SJSA1 (cell line): ENCODE measurements at regions not wholly inside any gene's neighbourhood (a gene's known extent, or its start where the extent isn't known, plus 50 kb on each side); places are given as distances from the start of the nearest gene placed in this dataset.

Source experiments
- DNase-seq, 2 experiments: peaks; one replicate each; pipeline ENCODE4 v3.0.0-alpha.2; 2015 to 2020; ENCODE audit warnings: low spot score in 2 of 2, low read depth in 1 of 2
- H3K27ac ChIP-seq: fragments of 250-450 bp; sonication (Bioruptor Pico); 2 replicates; pipeline ENCODE4 v1.5.1; 2020; ENCODE audit warnings: mild to moderate bottlenecking, moderate library complexity
- H3K27me3 ChIP-seq: fragments of 250-450 bp; sonication (Bioruptor Pico); replicated peaks from 2 replicates; pipeline ENCODE4 v1.5.1; 2020; ENCODE audit warnings: mild to moderate bottlenecking, moderate library complexity
- H3K36me3 ChIP-seq: fragments of 250-450 bp; sonication (Bioruptor Pico); 2 replicates; pipeline ENCODE4 v1.5.1; 2020; ENCODE audit warnings: mild to moderate bottlenecking
- H3K4me1 ChIP-seq: fragments of 250-450 bp; sonication (Bioruptor Pico); replicated peaks from 2 replicates; pipeline ENCODE4 v1.6.1; 2021; ENCODE audit warnings: mild to moderate bottlenecking
- H3K4me3 ChIP-seq: fragments of 250-450 bp; sonication (Bioruptor Pico); 2 replicates; pipeline ENCODE4 v1.5.1; 2020; ENCODE audit warnings: mild to moderate bottlenecking
- H3K9me3 ChIP-seq: fragments of 250-450 bp; sonication (Bioruptor Pico); replicated peaks from 2 replicates; pipeline ENCODE4 v1.5.1; 2020; ENCODE audit warnings: mild to moderate bottlenecking

DNA sequence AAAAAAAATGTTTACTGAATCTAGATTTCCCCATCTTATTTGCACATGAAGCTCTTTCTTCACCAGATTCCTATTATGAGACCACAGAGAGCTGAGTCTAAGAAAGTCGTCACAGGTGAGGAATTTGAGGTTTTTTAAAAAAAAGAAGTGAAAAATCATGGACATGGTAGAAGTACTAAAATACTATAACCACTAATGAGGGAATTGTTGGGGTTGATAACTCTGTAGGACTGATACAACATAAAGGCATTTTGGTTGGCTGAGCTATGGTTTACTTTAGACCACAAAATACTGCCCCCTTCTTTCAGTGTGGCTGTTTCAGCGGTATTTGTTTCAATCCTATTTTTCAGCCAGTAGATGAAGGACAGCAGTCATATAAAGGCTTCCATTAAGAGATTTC lies 1111.3 kb downstream of the TYW1 start:
- no peaks in the 10 kb centered on the region for H3K27me3 ChIP-seq
- H3K9me3 ChIP-seq: no peaks in the 10 kb centered on the region
- H3K36me3 ChIP-seq: no peaks in the 10 kb centered on the region
- no peak for DNase-seq
- no peaks in the 10 kb centered on the region for H3K4me1 ChIP-seq
- no peak overlapping the region for H3K4me3 ChIP-seq
- H3K27ac ChIP-seq: no peak overlapping the region

DNA sequence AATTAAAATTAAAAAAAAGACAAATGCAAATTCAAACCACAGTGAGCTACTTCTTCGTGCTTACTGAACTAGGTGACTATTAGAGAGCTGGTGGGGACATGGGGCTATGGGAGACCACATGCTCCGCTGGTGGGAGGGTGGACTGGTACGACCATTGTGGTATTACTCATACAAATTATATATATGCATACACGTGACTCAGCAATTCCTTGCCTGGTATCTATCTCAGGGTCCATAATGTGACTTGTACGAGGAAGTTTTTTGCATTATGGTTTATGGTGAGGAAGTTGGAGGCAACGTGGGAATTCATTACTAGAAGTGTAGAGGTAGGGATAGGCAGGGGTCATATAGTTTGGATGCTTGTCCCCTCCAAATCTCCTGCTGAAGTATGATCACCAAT lies 1112.7 kb downstream of the TYW1 start:
- H3K9me3 ChIP-seq: no peaks in the 10 kb centered on the region
- H3K27me3 ChIP-seq: no peaks in the 10 kb centered on the region
- no peaks in the 10 kb centered on the region for H3K36me3 ChIP-seq
- DNase-seq: no peak
- H3K27ac ChIP-seq: no peak overlapping the region
- H3K4me3 ChIP-seq: no peak overlapping the region
- no peaks in the 10 kb centered on the region for H3K4me1 ChIP-seq

DNA sequence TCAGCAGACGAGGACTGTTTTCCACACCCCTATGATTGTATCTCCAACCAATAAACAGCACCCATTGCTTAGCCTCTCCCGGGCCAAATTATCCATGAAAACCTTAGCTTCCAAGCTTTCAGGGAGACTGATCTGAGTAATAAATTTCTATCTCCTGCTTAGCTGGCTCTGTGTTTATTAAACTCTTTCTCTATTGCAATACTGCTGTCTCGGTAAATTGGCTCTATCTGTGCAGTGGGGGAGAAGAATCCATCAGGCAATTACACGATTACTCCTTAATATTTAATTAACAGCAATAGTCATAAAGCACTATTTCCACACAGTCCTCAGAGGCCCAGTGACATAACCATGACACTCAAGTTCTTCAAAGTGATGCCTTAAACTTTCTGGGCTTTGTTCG lies 1122.8 kb downstream of the TYW1 start:
- Histone ChIP-seq H3K27me3 (no peaks in the 10 kb centered on the region), H3K27ac (no peak overlapping the region)

DNA sequence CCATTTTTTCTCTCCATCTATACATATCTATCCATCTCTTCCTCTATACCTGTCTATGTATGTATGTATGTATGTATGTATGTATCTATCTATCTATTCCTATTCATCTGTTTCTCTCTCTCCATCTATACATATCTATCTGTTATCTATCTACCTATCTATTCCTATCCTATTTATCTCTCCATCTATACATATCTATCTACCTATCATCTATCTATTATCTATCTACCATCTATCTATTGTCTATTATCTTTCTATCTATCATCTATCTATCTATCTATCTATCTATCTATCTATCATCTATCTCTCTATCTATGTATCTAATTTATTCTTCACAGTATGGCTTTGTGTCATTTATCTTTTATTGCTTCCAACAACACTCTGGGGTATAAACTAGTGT lies 1124.4 kb downstream of the TYW1 start:
- H3K27me3 ChIP-seq: no peaks in the 10 kb centered on the region
- 0 out of 2 replicates have a peak, but pooled peaks cover 5% of the 10 kb centered on the region for H3K9me3 ChIP-seq
- DNase-seq: no peak
- no peak overlapping the region for H3K4me3 ChIP-seq
- H3K4me1 ChIP-seq: no peaks in the 10 kb centered on the region
- no peak overlapping the region for H3K27ac ChIP-seq
- H3K36me3 ChIP-seq: no peaks in the 10 kb centered on the region

More for the DNA sequence above, 1122.8 kb downstream of the TYW1 start:
- no peaks in the 10 kb centered on the region for H3K4me1 ChIP-seq
- no peaks in the 10 kb centered on the region for H3K36me3 ChIP-seq
- DNase-seq: no peak
- H3K4me3 ChIP-seq: no peak overlapping the region
- H3K9me3 ChIP-seq: 0 out of 2 replicates have a peak, but pooled peaks cover 5% of the 10 kb centered on the region

DNA sequence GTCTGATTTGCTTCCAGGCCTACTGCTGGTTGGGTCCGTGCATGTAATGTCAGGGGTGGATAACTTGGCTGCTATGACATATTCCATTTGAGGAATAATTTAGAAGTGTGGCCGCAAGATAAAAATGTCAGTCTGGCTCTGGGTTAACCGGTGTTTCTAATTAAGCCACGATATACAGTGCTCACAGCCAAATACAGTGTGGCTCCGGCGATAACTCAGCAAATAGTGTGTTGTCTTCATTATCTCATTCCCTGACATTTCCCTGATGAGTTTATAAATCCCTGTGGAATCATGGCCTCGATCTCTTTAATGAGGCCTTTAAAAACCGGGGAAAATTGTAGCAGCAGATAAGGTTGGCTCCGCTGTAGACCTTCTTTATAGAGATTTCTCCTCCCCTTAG lies 1125.0 kb downstream of the TYW1 start:
- no peak for DNase-seq
- Histone ChIP-seq H3K36me3 (no peaks in the 10 kb centered on the region), H3K4me1 (no peaks in the 10 kb centered on the region), H3K4me3 (no peak overlapping the region), H3K27me3 (no peaks in the 10 kb centered on the region), H3K27ac (no peak overlapping the region), H3K9me3 (0 out of 2 replicates have a peak, but pooled peaks cover 5% of the 10 kb centered on the region)

DNA sequence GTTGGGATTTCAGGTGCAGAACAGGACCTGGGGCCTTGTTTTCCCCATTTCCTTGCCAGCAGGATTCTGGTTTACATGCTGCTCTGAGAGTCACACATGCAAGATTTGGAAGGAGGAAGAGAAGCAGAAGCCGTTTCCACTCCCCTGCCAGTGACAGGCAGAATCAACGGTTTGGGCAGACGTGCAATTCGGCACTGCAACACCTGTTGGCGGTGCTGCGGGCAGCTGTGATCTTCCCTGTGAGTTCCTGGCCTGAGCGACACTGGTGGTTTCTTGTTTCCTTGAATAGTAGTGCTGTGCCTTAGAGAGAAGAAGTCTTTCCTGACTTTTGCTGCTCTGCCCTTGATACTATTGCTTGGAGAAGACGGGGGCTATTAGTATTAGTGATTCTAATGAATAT lies 1126.2 kb downstream of the TYW1 start:
- no peaks in the 10 kb centered on the region for H3K9me3 ChIP-seq
- DNase-seq: no peak
- no peaks in the 10 kb centered on the region for H3K36me3 ChIP-seq
- H3K27ac ChIP-seq: no peak overlapping the region
- H3K4me1 ChIP-seq: no peaks in the 10 kb centered on the region
- H3K4me3 ChIP-seq: no peak overlapping the region
- H3K27me3 ChIP-seq: no peaks in the 10 kb centered on the region

DNA sequence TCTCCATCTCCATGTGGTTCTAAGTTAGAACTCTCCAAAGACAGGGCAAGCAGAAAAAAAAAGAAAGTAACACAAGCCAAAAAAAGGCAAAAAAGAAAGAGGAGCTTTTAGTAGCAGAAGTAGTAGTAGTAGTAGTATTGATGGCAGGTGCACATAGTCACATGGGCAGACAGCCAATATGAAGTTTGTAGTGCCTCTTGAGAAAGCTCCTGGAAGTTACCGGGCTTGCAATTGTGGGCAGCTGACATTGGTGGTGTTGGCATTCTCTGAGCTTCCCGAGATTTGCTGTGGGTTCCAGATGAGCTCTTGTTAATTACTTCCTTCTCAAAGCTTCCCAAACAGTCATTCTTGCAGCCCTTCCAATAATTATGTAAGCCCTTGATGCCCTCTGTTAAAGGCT lies 1128.5 kb downstream of the TYW1 start:
- Histone ChIP-seq H3K4me3 (no peak overlapping the region), H3K27me3 (no peaks in the 10 kb centered on the region), H3K36me3 (no peaks in the 10 kb centered on the region), H3K4me1 (no peaks in the 10 kb centered on the region), H3K27ac (no peak overlapping the region), H3K9me3 (peaks cover 2% of the 10 kb centered on the region; the same call in 1 of the 2 replicates)
- DNase-seq: no peak

DNA sequence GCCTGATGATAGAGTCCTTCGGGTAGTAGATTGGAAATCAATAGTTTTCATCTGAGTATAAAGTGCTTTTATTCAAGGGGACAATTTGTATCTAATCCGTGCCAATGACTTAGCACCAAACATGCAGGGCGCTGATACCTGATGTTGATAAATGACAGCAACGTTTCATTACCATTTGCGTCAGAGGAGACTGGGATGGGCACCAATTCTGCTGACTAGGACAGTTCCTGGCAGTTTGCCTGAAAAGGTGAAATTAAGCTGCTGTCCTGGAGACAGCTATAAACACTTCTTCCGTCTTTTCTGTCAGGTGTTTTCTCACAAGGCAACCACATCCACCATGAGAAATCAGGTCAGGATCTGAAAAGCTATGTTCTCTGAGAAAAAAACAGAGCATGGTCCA lies 1136.4 kb downstream of the TYW1 start:
- peaks cover 2% of the 10 kb centered on the region; the same call in 1 of the 2 replicates for H3K9me3 ChIP-seq
- no peak overlapping the region for H3K27ac ChIP-seq
- no peaks in the 10 kb centered on the region for H3K27me3 ChIP-seq
- H3K4me3 ChIP-seq: no peak overlapping the region
- DNase-seq: no peak
- no peaks in the 10 kb centered on the region for H3K4me1 ChIP-seq
- no peaks in the 10 kb centered on the region for H3K36me3 ChIP-seq

DNA sequence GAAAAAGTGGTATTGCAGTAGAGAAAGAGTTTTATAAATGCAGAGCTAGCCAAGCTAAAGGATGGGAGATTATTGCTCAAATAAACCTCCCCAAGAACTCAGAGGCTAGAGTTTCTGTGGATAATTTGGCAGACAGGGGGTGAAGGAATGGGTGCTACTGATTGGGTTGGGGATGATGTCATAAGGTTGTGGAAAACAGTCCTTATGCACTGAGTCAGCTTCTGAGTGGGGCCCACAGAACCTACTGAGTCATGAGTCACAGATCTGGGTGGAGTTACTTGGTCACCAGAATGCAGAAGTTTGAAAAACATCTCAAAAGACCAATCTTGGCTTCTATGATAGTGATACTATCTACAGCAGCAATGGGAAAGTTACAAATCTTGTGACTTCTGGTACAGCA lies 1146.7 kb downstream of the TYW1 start:
- Histone ChIP-seq H3K4me1 (no peaks in the 10 kb centered on the region), H3K4me3 (no peak overlapping the region), H3K27me3 (no peaks in the 10 kb centered on the region), H3K9me3 (no peaks in the 10 kb centered on the region), H3K36me3 (no peaks in the 10 kb centered on the region), H3K27ac (no peak overlapping the region)
- DNase-seq: no peak

DNA sequence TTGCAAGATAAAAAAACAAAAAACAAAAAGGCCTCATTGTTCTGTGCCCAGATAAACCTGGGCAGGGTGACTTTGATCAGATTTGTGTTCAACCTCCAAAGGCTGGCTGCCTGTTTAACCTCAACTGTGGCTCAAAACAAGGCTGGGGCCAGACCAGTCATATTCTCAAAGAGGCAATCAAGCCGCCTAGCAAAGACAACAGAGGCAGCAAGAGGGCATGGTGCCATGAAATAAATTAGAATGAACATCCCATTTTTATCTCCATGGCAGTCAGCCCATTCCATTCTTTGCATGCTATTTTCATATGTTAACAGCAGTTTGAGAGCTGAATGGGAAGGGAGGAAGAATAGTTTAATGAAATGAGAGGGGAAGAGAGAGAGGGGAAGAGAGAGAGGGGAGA lies 1150.3 kb downstream of the TYW1 start:
- no peaks in the 10 kb centered on the region for H3K9me3 ChIP-seq
- DNase-seq: no peak
- H3K27me3 ChIP-seq: no peaks in the 10 kb centered on the region
- no peaks in the 10 kb centered on the region for H3K36me3 ChIP-seq
- no peaks in the 10 kb centered on the region for H3K4me1 ChIP-seq
- no peak overlapping the region for H3K27ac ChIP-seq
- H3K4me3 ChIP-seq: no peak overlapping the region

DNA sequence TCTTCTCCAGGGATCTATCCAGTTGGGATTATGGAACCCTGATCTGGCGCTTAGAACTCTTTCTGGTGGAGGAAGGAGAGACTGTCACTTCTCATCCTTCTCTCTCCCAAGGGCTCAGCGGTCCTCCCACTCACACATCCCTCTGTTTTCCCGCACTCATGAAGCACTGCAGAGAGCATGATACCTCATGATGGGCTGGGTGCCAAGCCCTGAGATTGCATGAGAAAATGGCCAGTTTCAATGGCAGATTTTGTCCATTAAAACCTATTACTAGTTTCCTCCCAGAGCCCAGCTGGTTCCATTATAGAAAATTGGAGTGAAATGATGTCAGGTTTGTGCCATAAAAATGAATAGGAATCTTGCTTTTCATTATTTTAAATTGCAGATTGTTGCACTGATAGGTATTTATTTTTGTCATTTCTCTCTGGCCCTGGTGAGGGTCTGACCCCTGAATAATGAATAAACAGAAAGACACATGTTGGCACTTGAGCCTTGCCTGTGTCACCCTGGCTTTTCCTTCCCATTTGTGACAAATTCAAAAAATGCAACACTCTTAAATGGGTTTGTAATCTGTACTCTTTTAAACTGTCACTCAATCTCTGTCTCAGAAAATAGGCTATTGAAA lies 1151.1 kb downstream of the TYW1 start:
- Histone ChIP-seq H3K9me3 (no peaks in the 10 kb centered on the region), H3K4me3 (no peak overlapping the region), H3K4me1 (no peaks in the 10 kb centered on the region), H3K27me3 (no peaks in the 10 kb centered on the region), H3K27ac (no peak overlapping the region), H3K36me3 (no peaks in the 10 kb centered on the region)
- no peak for DNase-seq

DNA sequence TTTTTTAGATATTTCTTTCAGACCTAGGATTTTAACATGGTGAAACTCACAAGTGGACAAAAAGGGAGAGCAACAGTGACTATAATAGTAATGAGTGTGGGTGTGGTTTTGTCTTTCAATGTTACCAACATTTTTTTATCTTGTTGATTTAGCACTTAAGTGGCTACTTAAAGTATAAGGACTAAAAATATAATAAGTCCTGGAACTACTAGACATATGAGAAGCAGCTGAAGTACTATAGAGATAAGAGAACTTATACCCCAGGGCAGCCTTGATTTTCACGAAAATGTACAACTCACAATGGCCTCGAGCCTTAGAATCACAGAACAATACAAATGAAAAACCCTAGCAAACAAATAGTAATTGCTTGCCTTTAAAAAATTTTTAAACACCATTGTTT lies 1151.8 kb downstream of the TYW1 start:
- H3K27ac ChIP-seq: no peak overlapping the region
- H3K4me1 ChIP-seq: no peaks in the 10 kb centered on the region
- H3K27me3 ChIP-seq: no peaks in the 10 kb centered on the region
- no peak overlapping the region for H3K4me3 ChIP-seq
- DNase-seq: no peak
- no peaks in the 10 kb centered on the region for H3K9me3 ChIP-seq
- H3K36me3 ChIP-seq: no peaks in the 10 kb centered on the region

DNA sequence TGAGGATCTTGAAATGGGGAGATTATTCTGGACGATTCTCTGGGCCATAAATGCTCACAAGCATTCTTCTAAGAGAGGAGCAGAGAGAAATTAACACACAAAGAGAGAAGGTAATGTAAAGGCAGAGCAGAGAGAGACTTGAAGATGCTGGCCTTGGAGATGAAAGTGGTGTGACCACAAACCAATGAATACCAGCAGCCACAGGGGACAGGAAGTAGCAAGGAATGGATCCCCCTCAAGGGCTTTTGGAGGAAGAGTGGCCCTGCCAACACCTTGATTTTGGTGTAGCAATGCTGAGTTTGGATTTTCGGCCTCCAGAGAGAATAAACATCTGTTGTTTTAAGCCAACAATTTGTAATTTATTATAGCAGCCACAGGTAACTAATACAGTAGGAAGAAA lies 1155.6 kb downstream of the TYW1 start:
- peaks cover 3% of the 10 kb centered on the region; the same call in 1 of the 2 replicates for H3K9me3 ChIP-seq
- no peak for DNase-seq
- H3K27ac ChIP-seq: no peak overlapping the region
- no peaks in the 10 kb centered on the region for H3K4me1 ChIP-seq
- H3K36me3 ChIP-seq: no peaks in the 10 kb centered on the region
- H3K27me3 ChIP-seq: no peaks in the 10 kb centered on the region
- no peak overlapping the region for H3K4me3 ChIP-seq

DNA sequence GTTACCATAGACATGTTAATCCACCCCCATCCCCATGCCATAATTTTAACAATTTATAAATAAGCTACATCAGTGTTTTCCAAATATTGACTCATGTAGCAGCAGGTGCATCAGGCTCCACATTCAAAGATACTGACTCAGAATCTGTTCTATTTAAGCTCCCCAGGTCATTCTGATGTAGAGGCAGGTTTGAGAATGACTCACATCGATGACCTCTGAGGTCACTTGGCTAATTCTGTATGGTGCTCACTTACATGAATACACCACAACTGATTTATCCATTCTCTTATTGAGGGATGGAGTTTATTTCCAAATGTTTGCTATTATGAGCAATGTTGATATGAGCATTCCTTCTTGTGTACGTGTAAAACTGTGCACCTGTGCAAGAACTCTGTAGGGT lies 1159.0 kb downstream of the TYW1 start:
- Histone ChIP-seq H3K9me3 (peaks cover 3% of the 10 kb centered on the region; the same call in 1 of the 2 replicates), H3K4me1 (no peaks in the 10 kb centered on the region), H3K27ac (no peak overlapping the region), H3K36me3 (no peaks in the 10 kb centered on the region), H3K4me3 (no peak overlapping the region), H3K27me3 (no peaks in the 10 kb centered on the region)
- no peak for DNase-seq

DNA sequence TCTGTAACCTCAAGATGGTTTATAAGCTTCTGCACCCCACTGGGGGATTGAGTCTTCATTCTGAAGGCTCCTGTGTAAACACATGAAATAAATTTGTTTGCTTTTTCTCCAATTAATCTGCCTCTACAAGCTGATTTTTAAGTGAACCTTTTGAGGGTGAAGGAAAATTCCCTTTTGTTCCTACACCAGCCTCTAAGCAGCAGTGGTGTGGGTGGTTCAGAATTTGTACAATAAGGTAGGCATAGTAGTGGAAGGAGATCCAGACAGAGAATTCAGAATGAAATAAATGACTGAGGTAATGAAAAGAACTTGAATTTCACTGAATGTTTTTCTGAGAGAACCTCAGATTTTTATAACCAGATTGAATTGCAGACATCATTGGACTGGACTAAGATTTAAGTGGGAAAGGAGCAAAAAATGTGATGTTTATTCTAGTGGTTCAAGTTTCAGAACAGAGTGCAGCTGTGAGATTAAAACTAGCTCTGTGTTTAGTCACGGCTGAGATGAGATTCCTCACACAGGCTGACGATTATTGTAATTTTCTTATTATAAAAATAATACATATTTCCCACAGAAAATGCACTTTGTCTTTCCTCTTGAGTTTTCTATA lies 1162.2 kb downstream of the TYW1 start:
- Histone ChIP-seq H3K9me3 (peaks cover 3% of the 10 kb centered on the region; the same call in 1 of the 2 replicates), H3K4me3 (no peak overlapping the region), H3K27me3 (no peaks in the 10 kb centered on the region), H3K4me1 (no peaks in the 10 kb centered on the region), H3K27ac (no peak overlapping the region), H3K36me3 (no peaks in the 10 kb centered on the region)
- no peak for DNase-seq
